HG03565 (cell line): ENCODE measurements at regions not wholly inside any gene's neighbourhood (a gene's known extent, or its start where the extent isn't known, plus 50 kb on each side); places are given as distances from the start of the nearest gene placed in this dataset.
"Not testable (repeated sequence)": the region's sequence is repeated elsewhere in the genome, so short reads cannot be mapped to it uniquely, and the experiment has no call there.

Source experiments
- ATAC-seq: cut with Tn5 transposase; IDR thresholded peaks from one replicate; pipeline ENCODE4 v1.9.1; 2021; ENCODE audit warnings: mild to moderate bottlenecking, moderate library complexity; ENCODE audit not compliant: unreplicated experiment

GRCh38 chr18:68153821-68154220 lies 561.1 kb downstream of the TMX3 start:
- not testable (repeated sequence) for ATAC-seq

DNA sequence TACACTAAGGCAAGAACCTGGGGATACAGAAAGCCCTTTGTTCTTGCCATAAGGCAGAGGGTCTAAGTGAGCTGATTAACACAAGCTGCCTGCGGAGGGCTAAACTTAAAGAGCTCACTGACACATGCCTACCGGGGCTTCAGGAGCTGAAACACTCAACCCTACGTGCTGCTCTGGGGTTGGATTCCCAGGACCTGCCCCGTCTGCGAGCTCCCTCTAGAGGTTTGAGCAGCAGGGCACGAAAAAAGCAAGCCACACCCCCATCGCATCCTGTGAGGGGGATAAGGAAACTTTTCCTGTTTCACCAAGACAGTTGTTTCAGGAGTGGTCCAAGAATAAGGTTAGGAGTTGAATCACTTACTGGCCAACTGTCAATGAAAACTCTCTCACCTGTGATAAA lies 562.1 kb downstream of the TMX3 start:
- ATAC-seq: no peak

- no peak for ATAC-seq
Observed at GRCh38 chr18:68150961-68151360, 563.9 kb downstream of the TMX3 start.

DNA sequence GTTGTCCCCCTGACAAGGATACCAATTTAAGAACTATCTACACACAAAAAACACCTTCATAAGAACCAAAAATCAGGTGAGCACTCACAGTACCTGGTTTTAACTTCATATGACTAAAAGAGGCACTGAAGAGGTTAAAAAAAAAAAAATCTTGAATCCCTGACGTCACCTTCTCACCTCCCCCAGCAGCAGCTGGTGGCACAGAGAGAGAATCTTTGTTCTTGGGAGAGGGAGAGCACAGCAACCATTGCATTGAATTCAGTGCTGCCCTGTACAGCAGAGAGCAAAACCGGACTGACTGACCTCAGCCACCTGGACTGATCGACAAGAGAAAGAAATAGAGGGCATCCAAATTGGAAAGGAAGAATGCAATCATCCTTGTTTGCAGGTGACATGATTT lies 566.0 kb downstream of the TMX3 start:
- no peak for ATAC-seq

GRCh38 chr18:68147728-68148127 lies 567.2 kb downstream of the TMX3 start:
- ATAC-seq: no peak

GRCh38 chr18:68121826-68122225 lies 593.1 kb downstream of the TMX3 start:
- no peak for ATAC-seq

GRCh38 chr18:68121308-68121707 lies 593.6 kb downstream of the TMX3 start:
- no peak for ATAC-seq

GRCh38 chr18:68114989-68115388 lies 598.5 kb upstream of the DSEL start:
- ATAC-seq: no peak

- no peak for ATAC-seq
Observed at GRCh38 chr18:68104036-68104435, 587.5 kb upstream of the DSEL start.

DNA sequence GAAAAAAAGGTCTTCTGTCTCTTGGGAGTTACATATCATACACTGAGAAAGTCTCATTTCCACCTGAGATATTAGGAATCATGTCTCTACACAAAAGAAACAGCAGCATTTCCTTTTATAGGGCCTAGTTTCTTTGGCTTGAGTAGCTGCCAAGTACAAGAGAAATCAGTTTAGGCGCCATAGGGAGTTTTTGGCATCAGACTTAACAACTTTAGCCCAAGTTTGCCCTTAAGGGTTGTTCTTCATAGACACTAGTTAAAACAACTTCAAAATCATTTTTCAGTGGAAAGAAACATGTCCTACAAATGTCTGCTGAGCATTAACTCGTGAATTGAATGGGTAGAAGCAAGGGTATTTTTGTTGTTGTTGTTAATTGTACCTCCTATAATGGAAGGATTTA lies 587.0 kb upstream of the DSEL start:
- no peak for ATAC-seq

- no peak for ATAC-seq
Observed at GRCh38 chr18:68102117-68102516, 585.6 kb upstream of the DSEL start.

DNA sequence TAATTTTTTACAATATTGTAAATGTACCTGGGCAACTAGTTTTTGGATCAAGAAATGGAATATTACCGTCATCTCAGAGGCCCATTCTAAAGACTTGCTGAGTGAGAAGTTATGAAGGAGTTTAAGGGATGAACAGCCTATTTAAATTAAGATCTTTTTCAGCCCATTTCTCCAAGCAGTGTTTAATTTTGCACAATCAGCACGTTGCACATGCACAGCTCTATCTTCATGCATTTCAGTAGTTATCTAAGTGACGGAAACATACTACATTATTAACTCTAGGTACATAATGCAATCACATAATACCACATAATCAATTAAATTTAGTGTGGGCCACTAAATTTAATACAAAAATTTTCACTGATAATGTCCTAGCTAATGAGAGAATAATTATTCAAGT lies 582.1 kb upstream of the DSEL start:
- no peak for ATAC-seq

DNA sequence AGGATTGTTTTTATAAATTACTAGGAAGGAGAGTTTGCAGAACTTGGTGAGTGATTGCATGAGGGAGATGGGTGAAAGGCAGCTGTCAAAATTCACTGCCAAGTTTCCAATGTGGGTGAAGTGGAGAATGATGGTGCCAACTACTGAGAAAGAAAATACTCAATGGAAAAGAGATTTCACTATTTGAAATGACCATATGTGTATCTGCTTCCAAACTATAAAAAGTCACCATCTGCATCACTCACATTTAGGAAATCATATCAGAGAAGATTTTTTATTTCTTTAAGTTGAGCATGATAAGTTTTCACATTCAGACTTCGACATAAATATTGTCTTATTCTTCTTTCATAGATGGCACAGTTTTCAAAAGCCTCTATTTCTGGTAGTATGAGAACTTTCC lies 570.0 kb upstream of the DSEL start:
- ATAC-seq: no peak

GRCh38 chr18:68085251-68085650 lies 568.7 kb upstream of the DSEL start:
- no peak for ATAC-seq

DNA sequence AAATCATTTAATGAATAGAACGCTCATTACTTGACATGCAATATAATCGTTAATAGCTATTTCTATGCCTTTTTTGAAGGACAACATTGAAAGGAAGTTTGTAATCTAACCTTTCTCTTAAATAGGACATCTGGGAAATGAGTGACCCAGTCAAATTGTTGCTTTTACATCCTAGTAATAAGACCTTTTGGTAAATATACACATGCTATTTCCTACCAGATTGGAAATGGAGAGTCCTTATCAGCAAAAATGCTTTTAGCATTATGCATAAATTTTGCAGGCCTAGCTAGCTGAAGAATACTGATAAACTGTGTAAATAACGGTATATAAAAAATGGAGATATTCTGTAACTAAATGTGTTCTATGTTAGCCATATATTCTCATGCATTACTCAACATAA lies 567.3 kb upstream of the DSEL start:
- no peak for ATAC-seq

DNA sequence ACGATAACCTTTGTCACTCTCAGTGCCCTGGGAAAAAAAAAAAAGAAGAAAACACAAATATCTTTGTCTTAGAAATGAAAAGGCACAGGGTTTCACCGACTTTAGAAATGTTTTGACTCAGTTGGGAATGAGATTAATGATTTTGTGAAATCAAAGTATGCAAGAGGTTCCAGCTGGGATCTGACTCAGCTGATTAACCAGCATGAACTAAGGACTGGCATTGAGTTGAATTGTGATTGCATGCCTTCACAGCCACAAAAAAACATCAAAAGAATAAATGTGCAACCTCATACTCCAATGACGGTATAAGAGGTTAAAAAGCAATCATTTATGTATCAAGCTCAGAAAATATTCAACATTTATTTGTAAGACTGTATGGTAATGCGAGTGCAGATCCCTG lies 566.6 kb upstream of the DSEL start:
- no peak for ATAC-seq

DNA sequence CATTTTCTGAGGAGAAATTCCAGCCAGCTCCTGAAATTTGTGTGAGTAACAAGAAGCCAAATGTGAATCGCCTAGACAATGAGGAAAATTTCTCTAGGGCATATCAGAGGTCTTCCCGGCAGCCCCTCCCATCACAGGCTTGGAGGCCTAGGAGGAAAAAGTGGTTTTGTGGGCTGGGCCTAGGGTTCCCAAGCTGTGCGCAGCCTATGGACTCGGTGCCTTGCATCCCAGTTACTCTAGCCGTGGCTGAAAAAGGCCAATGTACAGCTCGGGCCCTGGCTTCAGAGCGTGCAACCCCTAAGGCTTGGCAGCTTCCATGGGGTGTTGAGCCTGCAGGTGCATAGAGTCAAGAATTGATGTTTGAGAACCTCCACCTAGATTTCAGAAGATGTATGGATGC lies 556.2 kb upstream of the DSEL start:
- ATAC-seq: no peak

DNA sequence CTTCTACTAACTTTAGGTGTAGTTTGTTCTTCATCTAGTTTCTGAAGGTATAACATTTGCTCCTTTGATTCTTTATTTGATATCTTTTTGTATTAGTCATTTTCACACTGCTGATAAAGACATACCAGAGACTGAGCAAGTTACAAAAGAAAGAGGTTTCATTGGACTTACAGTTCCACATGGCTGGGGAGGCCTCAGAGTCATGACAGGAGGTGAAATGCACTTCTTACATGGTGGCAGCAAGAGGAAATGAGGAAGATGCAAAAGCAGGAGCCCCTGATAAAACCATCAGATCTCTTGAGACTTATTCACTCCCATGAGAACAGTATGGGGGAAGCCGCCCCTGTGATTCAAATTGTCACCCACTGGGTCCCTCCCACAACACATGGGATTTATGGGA lies 544.4 kb upstream of the DSEL start:
- no peak for ATAC-seq

GRCh38 chr18:68056936-68057335 lies 540.4 kb upstream of the DSEL start:
- no peak for ATAC-seq

GRCh38 chr18:68054669-68055068 lies 538.1 kb upstream of the DSEL start:
- ATAC-seq: no peak

- ATAC-seq: no peak
Observed at GRCh38 chr18:68053290-68053689, 536.8 kb upstream of the DSEL start.

DNA sequence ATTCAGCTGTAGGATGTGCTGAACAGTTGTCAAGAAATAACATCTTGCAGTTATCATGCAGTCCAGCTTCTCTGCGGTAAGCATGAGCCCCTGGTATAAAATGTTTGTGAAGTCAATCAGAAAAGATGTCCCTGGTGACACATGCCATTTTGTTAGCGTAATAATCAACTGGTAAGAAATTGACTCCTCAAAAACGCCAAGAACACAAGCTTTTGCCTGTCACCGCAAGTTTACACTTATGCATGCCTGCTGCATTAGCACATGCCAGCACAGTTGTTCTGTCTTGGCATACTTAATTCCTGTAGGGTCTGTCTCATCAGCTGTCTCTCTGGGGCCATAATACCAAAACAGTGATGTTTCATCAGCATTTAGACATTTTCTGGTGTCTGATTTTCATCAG lies 524.8 kb upstream of the DSEL start:
- no peak for ATAC-seq

GRCh38 chr18:68040198-68040597 lies 523.7 kb upstream of the DSEL start:
- ATAC-seq: no peak
